ENCODE measurements at regions not wholly inside any gene's neighbourhood (a gene's known extent, or its start where the extent isn't known, plus 50 kb on each side); places are given as distances from the start of the nearest gene placed in this dataset.

DNA sequence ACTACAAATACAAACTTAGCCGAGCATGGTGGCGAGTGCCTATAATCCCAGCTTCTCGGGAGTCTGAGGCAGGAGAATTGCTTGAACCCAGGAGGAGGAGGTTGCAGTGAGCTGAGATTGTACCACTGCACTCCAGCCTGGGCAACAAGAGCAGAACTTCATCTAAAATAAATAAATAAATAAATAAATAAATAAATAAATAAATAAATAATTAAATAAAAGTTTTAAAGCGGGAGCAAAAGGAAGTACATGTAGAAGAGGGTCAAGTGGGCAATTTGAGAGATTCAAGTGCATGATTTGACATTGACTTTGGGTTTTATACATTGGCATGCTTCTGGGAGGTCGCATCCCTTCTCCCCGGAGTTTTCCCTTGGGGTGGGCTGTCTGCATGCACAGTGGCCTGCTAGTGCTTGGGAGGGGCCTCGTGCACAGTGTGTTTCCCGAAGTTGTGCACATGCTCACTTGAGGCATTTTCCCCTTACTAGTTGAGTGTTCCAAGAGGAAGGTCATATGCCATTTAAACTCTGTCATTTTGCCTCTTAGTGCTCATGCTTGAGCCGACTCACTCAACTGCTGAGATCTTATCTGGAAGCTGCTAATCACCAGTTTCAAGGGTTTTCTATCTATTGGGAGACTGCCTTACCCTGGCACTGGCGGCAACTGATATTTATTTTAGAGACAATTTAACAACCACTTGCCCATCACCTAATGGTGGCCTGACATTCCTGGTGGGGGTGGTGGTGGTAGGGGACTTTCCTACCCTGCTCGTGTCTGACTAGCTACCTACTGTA, 193.2 kb upstream of the MPHOSPH6 start:
- 76% methylated on average over 11 of the region's 11 CpGs for WGBS
- no peak overlapping the region for H3K4me3 ChIP-seq
- H3K27me3 ChIP-seq, result peaks cover 5% of the 10 kb centered on the region
- H3K36me3 ChIP-seq, result no peaks in the 10 kb centered on the region
- no peak overlapping the region for H3K27ac ChIP-seq
- TF ChIP-seq EP300 (IDR thresholded peaks at IDR 0.05) (no peak), POLR2A (IDR thresholded peaks at IDR 0.05) (no peak), POLR2AphosphoS5 (IDR thresholded peaks at IDR 0.05) (no peak)
- TF ChIP-seq, protein P1, sequence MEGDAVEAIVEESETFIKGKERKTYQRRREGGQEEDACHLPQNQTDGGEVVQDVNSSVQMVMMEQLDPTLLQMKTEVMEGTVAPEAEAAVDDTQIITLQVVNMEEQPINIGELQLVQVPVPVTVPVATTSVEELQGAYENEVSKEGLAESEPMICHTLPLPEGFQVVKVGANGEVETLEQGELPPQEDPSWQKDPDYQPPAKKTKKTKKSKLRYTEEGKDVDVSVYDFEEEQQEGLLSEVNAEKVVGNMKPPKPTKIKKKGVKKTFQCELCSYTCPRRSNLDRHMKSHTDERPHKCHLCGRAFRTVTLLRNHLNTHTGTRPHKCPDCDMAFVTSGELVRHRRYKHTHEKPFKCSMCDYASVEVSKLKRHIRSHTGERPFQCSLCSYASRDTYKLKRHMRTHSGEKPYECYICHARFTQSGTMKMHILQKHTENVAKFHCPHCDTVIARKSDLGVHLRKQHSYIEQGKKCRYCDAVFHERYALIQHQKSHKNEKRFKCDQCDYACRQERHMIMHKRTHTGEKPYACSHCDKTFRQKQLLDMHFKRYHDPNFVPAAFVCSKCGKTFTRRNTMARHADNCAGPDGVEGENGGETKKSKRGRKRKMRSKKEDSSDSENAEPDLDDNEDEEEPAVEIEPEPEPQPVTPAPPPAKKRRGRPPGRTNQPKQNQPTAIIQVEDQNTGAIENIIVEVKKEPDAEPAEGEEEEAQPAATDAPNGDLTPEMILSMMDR (IDR thresholded peaks at IDR 0.05), result no peak
- H3K9me3 ChIP-seq, result no peaks in the 10 kb centered on the region
- no peak for DNase-seq (ENCODE audit: low spot score in 2 of 2)
- peaks cover 5% of the 10 kb centered on the region for H3K4me1 ChIP-seq

DNA sequence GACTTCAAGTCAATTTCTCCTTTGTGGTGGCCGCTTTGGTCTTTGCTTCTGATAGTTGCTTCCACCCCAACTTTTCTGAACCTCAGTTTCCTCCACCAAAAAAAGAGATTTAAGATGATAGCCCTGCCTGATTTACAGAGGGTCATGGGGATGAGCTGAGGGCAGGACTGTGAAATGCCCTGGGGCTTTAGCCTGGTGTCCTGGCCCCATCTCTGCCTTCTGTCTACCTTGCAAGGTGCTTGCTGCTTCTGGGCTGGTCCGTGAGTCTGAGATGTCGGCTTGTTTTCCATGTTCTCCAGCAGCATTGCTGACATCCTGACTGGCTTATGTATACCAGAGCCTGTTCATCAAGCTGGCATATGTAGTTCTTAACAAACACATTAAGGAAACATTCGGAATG, 191.9 kb upstream of the MPHOSPH6 start:
- 90% methylated on average over 4 of the region's 4 CpGs for WGBS
- no peak for TF ChIP-seq POLR2A (IDR thresholded peaks at IDR 0.05)
- no peak for TF ChIP-seq POLR2AphosphoS5 (IDR thresholded peaks at IDR 0.05)
- TF ChIP-seq, protein P1 (IDR thresholded peaks at IDR 0.05), result no peak
- no peak for TF ChIP-seq EP300 (IDR thresholded peaks at IDR 0.05)
- no peak overlapping the region for H3K27ac ChIP-seq
- no peak overlapping the region for H3K4me3 ChIP-seq
- DNase-seq (ENCODE audit: low spot score in 2 of 2), result no peak
- no peaks in the 10 kb centered on the region for H3K27me3 ChIP-seq
- peaks cover 5% of the 10 kb centered on the region for H3K4me1 ChIP-seq
- H3K9me3 ChIP-seq, result no peaks in the 10 kb centered on the region
- H3K36me3 ChIP-seq, result no peaks in the 10 kb centered on the region

DNA sequence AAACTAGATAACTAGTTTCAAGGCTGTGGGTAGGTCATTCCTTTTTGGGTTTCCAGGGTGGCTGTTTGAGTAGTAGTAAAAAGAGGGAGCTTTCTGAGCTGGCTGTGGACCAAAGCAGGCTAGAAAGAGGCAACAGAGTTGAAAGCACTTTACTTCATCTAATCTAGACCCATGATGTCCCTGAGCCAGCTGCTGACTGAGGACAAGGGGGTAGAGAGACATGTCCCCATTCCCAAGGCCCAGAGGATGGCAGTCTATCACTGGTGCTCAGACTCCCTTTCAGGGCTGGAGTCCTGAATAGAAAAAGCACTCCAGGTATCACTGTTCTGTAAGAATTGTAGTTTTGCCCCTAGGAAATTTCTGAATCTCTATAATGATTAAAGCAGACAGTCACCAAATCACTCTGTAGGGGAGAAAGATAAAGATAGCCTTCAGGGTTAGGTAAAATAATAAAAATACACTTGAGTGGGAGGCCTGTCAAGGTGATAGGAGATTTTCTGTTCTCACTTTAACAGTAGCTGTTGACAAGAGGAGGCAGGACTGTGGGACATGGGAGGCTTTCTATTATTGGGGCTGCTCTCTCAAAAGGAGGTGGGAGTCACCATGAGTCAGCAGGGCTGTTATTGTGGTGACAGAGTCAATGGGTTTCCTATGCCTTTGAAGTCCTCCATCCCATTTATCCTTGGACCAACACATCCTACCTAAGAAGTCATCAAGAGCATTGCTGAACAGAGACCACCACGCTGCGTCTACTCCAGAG, 190.2 kb upstream of the MPHOSPH6 start:
- no peaks in the 10 kb centered on the region for H3K9me3 ChIP-seq
- TF ChIP-seq, protein P1 (IDR thresholded peaks at IDR 0.05), result no peak
- TF ChIP-seq POLR2A (IDR thresholded peaks at IDR 0.05), result no peak
- no peak for TF ChIP-seq EP300 (IDR thresholded peaks at IDR 0.05)
- TF ChIP-seq POLR2AphosphoS5 (IDR thresholded peaks at IDR 0.05), result no peak
- no peak overlapping the region for H3K4me3 ChIP-seq
- H3K27ac ChIP-seq, result no peak overlapping the region
- H3K27me3 ChIP-seq, result no peaks in the 10 kb centered on the region
- 97% methylated on average over 2 of the region's 2 CpGs for WGBS
- peaks cover 5% of the 10 kb centered on the region for H3K4me1 ChIP-seq
- no peaks in the 10 kb centered on the region for H3K36me3 ChIP-seq
- DNase-seq (ENCODE audit: low spot score in 2 of 2), result no peak

GRCh38 chr16:82358606-82359221, 188.7 kb upstream of the MPHOSPH6 start:
- H3K9me3 ChIP-seq, result no peaks in the 10 kb centered on the region
- 36% methylated on average over 7 of the region's 7 CpGs for WGBS
- H3K4me1 ChIP-seq, result peaks cover 5% of the 10 kb centered on the region
- H3K27ac ChIP-seq, result no peak overlapping the region
- H3K36me3 ChIP-seq, result no peaks in the 10 kb centered on the region
- H3K4me3 ChIP-seq, result no peak overlapping the region
- DNase-seq (ENCODE audit: low spot score in 2 of 2), result no peak
- H3K27me3 ChIP-seq, result no peaks in the 10 kb centered on the region
- TF ChIP-seq POLR2A (IDR thresholded peaks at IDR 0.05) (no peak), EP300 (IDR thresholded peaks at IDR 0.05) (no peak), POLR2AphosphoS5 (IDR thresholded peaks at IDR 0.05) (no peak)
- TF ChIP-seq, protein P1 (IDR thresholded peaks at IDR 0.05), result no peak

GRCh38 chr16:82358161-82358560, 188.1 kb upstream of the MPHOSPH6 start:
- TF ChIP-seq, protein P1 (IDR thresholded peaks at IDR 0.05), result no peak
- TF ChIP-seq EP300 (IDR thresholded peaks at IDR 0.05) (no peak), POLR2A (IDR thresholded peaks at IDR 0.05) (no peak), POLR2AphosphoS5 (IDR thresholded peaks at IDR 0.05) (no peak)
- Histone ChIP-seq H3K4me3 (no peak overlapping the region), H3K9me3 (no peaks in the 10 kb centered on the region), H3K27ac (no peak overlapping the region), H3K36me3 (no peaks in the 10 kb centered on the region), H3K4me1 (peaks cover 5% of the 10 kb centered on the region), H3K27me3 (no peaks in the 10 kb centered on the region)
- no peak for DNase-seq (ENCODE audit: low spot score in 2 of 2)
- WGBS, result 86% methylated on average over 3 of the region's 3 CpGs

All from suprapubic skin (tissue), 4 donors.